IMR-90 (cell line): ENCODE measurements at regions not wholly inside any gene's neighbourhood (a gene's known extent, or its start where the extent isn't known, plus 50 kb on each side); places are given as distances from the start of the nearest gene placed in this dataset.

Experiments used
- ATAC-seq: fragments of 200-7000 bp; cut with Tn5 transposase; 2 replicates; pipeline ENCODE4 v1.9.1; 2020; ENCODE audit warnings: low read depth, mild to moderate bottlenecking, moderate library complexity
- BruUV-seq: library from RNA; stranded (reverse); fragments of 400-500 nt; replicated peaks from 2 replicates; lab custom pipeline; 2021; lab: Mats Ljungman, UMichigan
- CTCF ChIA-PET: fragments of 300-600 bp; formaldehyde crosslinking; extraction: SDS; loops from one replicate; lab custom pipeline; 2021; ENCODE audit warnings: antibody characterized with exemption; lab: Yijun Ruan, JAX
- POLR2A ChIA-PET: fragments of 300-600 bp; sonication (Branson Sonifier 250); formaldehyde crosslinking; loops from one replicate; lab custom pipeline; 2022; ENCODE audit warnings: antibody characterized with exemption; ENCODE audit not compliant: unreplicated experiment; lab: Charles Lee
- DNase-seq: peaks from one replicate; pipeline ENCODE4 v3.0.0; 2013
- H2AFZ ChIP-seq: replicated peaks from 2 replicates; pipeline ENCODE3; 2013; ENCODE audit warnings: low read length, mild to moderate bottlenecking; ENCODE audit not compliant: poor library complexity
- H2AK5ac ChIP-seq: 2 replicates; pipeline ENCODE4 v1.6.1; 2013; ENCODE audit warnings: low read depth, low read length, inconsistent platforms
- H2AK9ac ChIP-seq: replicated peaks from 2 replicates; pipeline ENCODE3; 2013; ENCODE audit warnings: mild to moderate bottlenecking, low read depth, low read length, moderate library complexity; ENCODE audit not compliant: poor library complexity
- H2BK120ac ChIP-seq: 2 replicates; pipeline ENCODE4 v1.6.1; 2013; ENCODE audit warnings: low read depth, low read length, inconsistent platforms
- H2BK15ac ChIP-seq: 3 replicates; pipeline ENCODE4 v1.6.1; 2013; ENCODE audit warnings: low read depth, low read length, inconsistent platforms
- H2BK20ac ChIP-seq: 2 replicates; pipeline ENCODE4 v1.6.1; 2013; ENCODE audit warnings: low read depth, mild to moderate bottlenecking, inconsistent platforms, low read length, moderate library complexity
- H2BK5ac ChIP-seq: 2 replicates; pipeline ENCODE4 v1.6.1; 2013; ENCODE audit warnings: mild to moderate bottlenecking, low read depth, low read length, inconsistent platforms; ENCODE audit not compliant: poor library complexity, severe bottlenecking
- H3K14ac ChIP-seq: replicated peaks from 2 replicates; pipeline ENCODE4 v1.6.1; 2013; ENCODE audit warnings: low read depth, low read length, inconsistent platforms
- H3K18ac ChIP-seq: 2 replicates; pipeline ENCODE4 v1.6.1; 2013; ENCODE audit warnings: low read depth, low read length, control low read depth
- H3K23ac ChIP-seq: 2 replicates; pipeline ENCODE4 v1.6.1; 2013; ENCODE audit warnings: low read depth, low read length, inconsistent platforms
- H3K27ac ChIP-seq: 2 replicates; pipeline ENCODE4 v1.5.1; 2013; ENCODE audit warnings: mild to moderate bottlenecking, control low read depth, low read length; ENCODE audit not compliant: insufficient read depth
- H3K27me3 ChIP-seq: 2 replicates; pipeline ENCODE4 v1.6.1; 2013; ENCODE audit warnings: low read length; ENCODE audit not compliant: control insufficient read depth, insufficient read depth
- H3K36me3 ChIP-seq: 2 replicates; pipeline ENCODE4 v1.6.1; 2013; ENCODE audit warnings: low read length, mixed read lengths; ENCODE audit not compliant: control insufficient read depth, insufficient read depth
- H3K4ac ChIP-seq: 2 replicates; pipeline ENCODE4 v1.6.1; 2013; ENCODE audit warnings: low read depth, low read length, inconsistent platforms
- H3K4me1 ChIP-seq: 2 replicates; pipeline ENCODE4 v1.6.1; 2013; ENCODE audit warnings: low read length, mixed read lengths; ENCODE audit not compliant: control insufficient read depth, insufficient read depth
- H3K4me2 ChIP-seq: 2 replicates; pipeline ENCODE4 v1.6.1; 2013; ENCODE audit warnings: low read depth, mild to moderate bottlenecking, control low read depth, low read length, moderate library complexity
- H3K4me3 ChIP-seq: 2 replicates; pipeline ENCODE4 v1.5.1; 2013; ENCODE audit warnings: low read depth, mild to moderate bottlenecking, control low read depth, low read length, moderate library complexity; ENCODE audit not compliant: insufficient read depth
- H3K56ac ChIP-seq: 2 replicates; pipeline ENCODE4 v1.6.1; 2013; ENCODE audit warnings: low read length, inconsistent platforms; ENCODE audit not compliant: insufficient read depth; ENCODE audit errors: extremely low read depth
- H3K79me1 ChIP-seq, 2 experiments: 2 replicates each; pipeline ENCODE4 v1.6.1; 2013; ENCODE audit warnings: low read length in 2 of 2, inconsistent platforms in 1 of 2, low read depth in 1 of 2
- H3K9ac ChIP-seq: 2 replicates; pipeline ENCODE4 v1.6.1; 2013; ENCODE audit warnings: low read depth, low read length, control low read depth
- H3K9me1 ChIP-seq: 2 replicates; pipeline ENCODE4 v1.6.1; 2013; ENCODE audit warnings: low read length, inconsistent platforms; ENCODE audit not compliant: insufficient read depth
- H3K9me3 ChIP-seq: 2 replicates; pipeline ENCODE4 v1.6.1; 2013; ENCODE audit warnings: low read length; ENCODE audit not compliant: control insufficient read depth, insufficient read depth
- H4K20me1 ChIP-seq: 2 replicates; pipeline ENCODE4 v1.6.1; 2013; ENCODE audit warnings: low read length, inconsistent platforms; ENCODE audit not compliant: insufficient read depth
- H4K5ac ChIP-seq: 2 replicates; pipeline ENCODE4 v1.6.1; 2013; ENCODE audit warnings: mild to moderate bottlenecking, low read depth, low read length, control low read depth
- H4K8ac ChIP-seq, 2 experiments: 2 replicates each; pipeline ENCODE4 v1.6.1; 2013; ENCODE audit warnings: low read depth in 2 of 2, low read length in 2 of 2, control low read depth in 1 of 2, inconsistent platforms in 1 of 2
- H4K91ac ChIP-seq: 2 replicates; pipeline ENCODE4 v1.6.1; 2013; ENCODE audit warnings: low read depth, low read length, inconsistent platforms; ENCODE audit not compliant: insufficient read depth
- BHLHE40 ChIP-seq: fragments of 150-350 bp; IDR thresholded peaks from 2 replicates; pipeline ENCODE4 v1.6.1; 2016; ENCODE audit warnings: mild to moderate bottlenecking, low read depth, low read length
- CEBPB ChIP-seq: IDR thresholded peaks from 2 replicates; pipeline ENCODE4 v1.6.1; 2012; ENCODE audit warnings: low read depth, low read length, improper control_type of control experiment
- CHD1 ChIP-seq: IDR thresholded peaks from 2 replicates; pipeline ENCODE4 v1.6.1; 2012; ENCODE audit warnings: low read depth, low read length, improper control_type of control experiment
- CTCF ChIP-seq: conservative IDR thresholded peaks from 2 replicates; pipeline ENCODE4 v1.5.1; 2012; ENCODE audit warnings: mild to moderate bottlenecking, low read depth, low read length, improper control_type of control experiment
- ELK1 ChIP-seq: fragments of 150-350 bp; IDR thresholded peaks from 2 replicates; pipeline ENCODE4 v1.6.1; 2016; ENCODE audit warnings: low read depth, mild to moderate bottlenecking, low read length, moderate library complexity, borderline replicate concordance
- FOS ChIP-seq: fragments of 150-350 bp; IDR thresholded peaks from 2 replicates; pipeline ENCODE4 v1.6.1; 2016; ENCODE audit warnings: low read depth, low read length
- MAFK ChIP-seq: IDR thresholded peaks from 2 replicates; pipeline ENCODE4 v1.6.1; 2012; ENCODE audit warnings: low read depth, low read length, improper control_type of control experiment
- MAZ ChIP-seq: IDR thresholded peaks from 2 replicates; pipeline ENCODE4 v1.6.1; 2012; ENCODE audit warnings: low read depth, mild to moderate bottlenecking, low read length, improper control_type of control experiment, moderate library complexity, borderline replicate concordance
- MXI1 ChIP-seq: IDR thresholded peaks from 2 replicates; pipeline ENCODE4 v1.6.1; 2012; ENCODE audit warnings: low read depth, mild to moderate bottlenecking, low read length, moderate library complexity, borderline replicate concordance
- NFE2L2 ChIP-seq: fragments of 150-350 bp; IDR thresholded peaks from 2 replicates; pipeline ENCODE4 v1.6.1; 2016; ENCODE audit warnings: low read depth, mild to moderate bottlenecking, low read length
- POLR2A ChIP-seq: IDR thresholded peaks from 2 replicates; pipeline ENCODE4 v1.6.1; 2012; ENCODE audit warnings: mild to moderate bottlenecking, low read depth, low read length
- RAD21 ChIP-seq: IDR thresholded peaks from 2 replicates; pipeline ENCODE4 v1.6.1; 2012; ENCODE audit warnings: low read length, improper control_type of control experiment
- RCOR1 ChIP-seq: IDR thresholded peaks from 2 replicates; pipeline ENCODE4 v1.6.1; 2012; ENCODE audit warnings: mild to moderate bottlenecking, low read length, improper control_type of control experiment; ENCODE audit not compliant: insufficient replicate concordance
- RFX5 ChIP-seq: IDR thresholded peaks from 2 replicates; pipeline ENCODE4 v1.8.0; 2012; ENCODE audit warnings: low read depth, mild to moderate bottlenecking, low read length, moderate library complexity
- SMC3 ChIP-seq: fragments of 150-350 bp; IDR thresholded peaks from 2 replicates; pipeline ENCODE4 v1.6.1; 2016; ENCODE audit warnings: low read depth, mild to moderate bottlenecking, antibody characterized with exemption, low read length, moderate library complexity
- USF2 ChIP-seq: fragments of 150-350 bp; IDR thresholded peaks from 2 replicates; pipeline ENCODE4 v1.6.1; 2017; ENCODE audit warnings: mild to moderate bottlenecking, antibody characterized with exemption, low read length, low read depth
- WGBS, 2 experiments: methylation state at CpG; one replicate each; pipeline versions ENCODE4 v1.1.5 to v1.1.7; 2013; ENCODE audit warnings: missing lambda C conversion rate in 2 of 2; ENCODE audit not compliant: insufficient read length in 1 of 2; ENCODE audit errors: extremely low coverage in 2 of 2; 5-methylcytosine and 5-hydroxymethylcytosine counted together
- dilution Hi-C: fragments of 300-500 bp; cut with HindIII; formaldehyde crosslinking; loops from one replicate; pipeline ENCODE4 v1.14.3; 2018; ENCODE audit warnings: low sequenced_read_pairs; ENCODE audit not compliant: unreplicated experiment
- in situ Hi-C: fragments of 300-500 bp; cut with MboI; formaldehyde crosslinking; loops from 3 replicates; pipeline ENCODE4 v1.14.3; 2019; ENCODE audit warnings: low sequenced_read_pairs, inconsistent platforms, mixed read lengths
- intact Hi-C: fragments of 100-400 bp; cut with micrococcal nuclease; formaldehyde crosslinking; loops from 2 replicates; pipeline ENCODE4 v1.10.0; 2022

GRCh38 chr2:126982935-126983334 lies 84.2 kb downstream of the TEX51 start:
- Histone ChIP-seq H2BK120ac (no peak overlapping the region), H4K8ac (no peak overlapping the region), H3K56ac (no peak overlapping the region), H3K4me1 (no peaks in the 10 kb centered on the region), H2BK5ac (no peak overlapping the region), H3K9ac (no peak overlapping the region), H3K4me2 (no peak overlapping the region), H2AK9ac (no peak overlapping the region), H3K36me3 (no peaks in the 10 kb centered on the region), H2BK15ac (no peak overlapping the region), H3K9me3 (no peaks in the 10 kb centered on the region), H4K91ac (no peak overlapping the region), H2AK5ac (no peak overlapping the region), H3K79me1 (no peaks in the 10 kb centered on the region), H3K14ac (no peak overlapping the region), H3K27ac (no peak overlapping the region), H3K18ac (no peak overlapping the region), H2AFZ (no peak overlapping the region), H4K5ac (no peak overlapping the region), H3K9me1 (no peaks in the 10 kb centered on the region), H3K4ac (no peak overlapping the region), H3K4me3 (no peak overlapping the region), H3K23ac (no peak overlapping the region), H3K27me3 (peaks cover 20% of the 10 kb centered on the region), H2BK20ac (no peak overlapping the region), H4K20me1 (no peaks in the 10 kb centered on the region)
- WGBS, 2 experiments, result 93% methylated on average over 3 of the region's 5 CpGs; no CpG with 5 or more reads in 1 of the 2 experiments
- ChIA-PET POLR2A (no interaction called here), CTCF (interaction anchor here (1.0 kb wide), 1 partner anchor 11 kb away, joined by 3 read pairs; no protein-coding TSS in a partner anchor)
- ATAC-seq, result no peak
- in situ Hi-C loops, result no loop called here
- no peak for DNase-seq
- BruUV-seq, result no TSS peak
- TF ChIP-seq MXI1 (no peak), FOS (no peak), CEBPB (no peak), MAZ (no peak), NFE2L2 (no peak), USF2 (no peak), BHLHE40 (no peak), CHD1 (no peak), RCOR1 (no peak), ELK1 (no peak), RFX5 (no peak), SMC3 (no peak), POLR2A (no peak), RAD21 (no peak), MAFK (no peak), CTCF (no peak)
- intact Hi-C loops, result no loop called here
- dilution Hi-C loops, result no loop called here
